Endothelial cell of umbilical vein (primary cell): ENCODE measurements at regions not wholly inside any gene's neighbourhood (a gene's known extent, or its start where the extent isn't known, plus 50 kb on each side); places are given as distances from the start of the nearest gene placed in this dataset.

Experiments used
- BruUV-seq: library from RNA; stranded (reverse); fragments of 400-500 nt; replicated peaks from 2 replicates; lab custom pipeline; 2021; lab: Mats Ljungman, UMichigan
- CTCF ChIA-PET: fragments of 300-600, 350-600 bp; sonication (Branson Sonifier 250); formaldehyde crosslinking; loops from one replicate; lab custom pipeline; 2021; ENCODE audit warnings: antibody characterized with exemption, inconsistent platforms; lab: Charles Lee
- POLR2A ChIA-PET: fragments of 300-600, 350-600 bp; sonication (Branson Sonifier 250); formaldehyde crosslinking; loops from one replicate; lab custom pipeline; 2021; ENCODE audit warnings: antibody characterized with exemption, inconsistent platforms; lab: Charles Lee
- DNase-seq: peaks from one replicate; pipeline ENCODE4 v3.0.0-alpha.2; 2011; ENCODE audit warnings: low read depth, low spot score
- FAIRE-seq: peaks from 2 replicates; lab custom pipeline; 2011; peaks lifted over from hg19 to GRCh38; lab: Jason Lieb, UNC
- H2AFZ ChIP-seq: 2 replicates; pipeline ENCODE4 v1.6.0; 2012; ENCODE audit warnings: low read depth, low read length, control low read depth, inconsistent platforms
- H3K27ac ChIP-seq: 2 replicates; pipeline ENCODE4 v1.5.1; 2011; ENCODE audit warnings: low read depth, mild to moderate bottlenecking, control low read depth, low read length, moderate library complexity; ENCODE audit not compliant: insufficient read depth
- H3K27me3 ChIP-seq, 2 experiments: 2 replicates each; pipeline versions ENCODE4 v1.6.0 to v1.6.1; 2011; ENCODE audit warnings: low read length in 2 of 2, mixed read lengths in 1 of 2; ENCODE audit not compliant: control insufficient read depth in 2 of 2, insufficient read depth in 2 of 2
- H3K36me3 ChIP-seq, 2 experiments: 2 replicates in 1 of 2; 3 replicates in 1 of 2; pipeline ENCODE4 v1.5.1; 2011; ENCODE audit warnings: low read length in 2 of 2, mild to moderate bottlenecking in 1 of 2, moderate library complexity in 1 of 2; ENCODE audit not compliant: control insufficient read depth in 2 of 2, insufficient read depth in 2 of 2; ENCODE audit errors: extremely low read depth in 1 of 2
- H3K4me1 ChIP-seq: 3 replicates; pipeline ENCODE4 v1.5.1; 2011; ENCODE audit warnings: mild to moderate bottlenecking, low read length; ENCODE audit not compliant: control insufficient read depth, insufficient read depth; ENCODE audit errors: extremely low read depth
- H3K4me2 ChIP-seq: 2 replicates; pipeline ENCODE4 v1.6.1; 2011; ENCODE audit warnings: low read length, control low read depth, mixed read lengths; ENCODE audit not compliant: insufficient read depth
- H3K4me3 ChIP-seq, 3 experiments: fragments of 200-600 bp in 1 of 3; sonication (generic), shearing (Covaris generic) in 1 of 3; replicated peaks in 1 of 3; 2 replicates each; pipeline ENCODE4 v1.5.1; 2011 to 2016; ENCODE audit warnings: control low read depth in 3 of 3, low read length in 3 of 3, mild to moderate bottlenecking in 2 of 3, inconsistent platforms in 1 of 3, low read depth in 1 of 3, moderate library complexity in 1 of 3; ENCODE audit not compliant: insufficient read depth in 1 of 3
- H3K79me2 ChIP-seq: 2 replicates; pipeline ENCODE4 v1.6.0; 2012; ENCODE audit warnings: low read length, inconsistent platforms; ENCODE audit not compliant: control insufficient read depth, insufficient read depth
- H3K9ac ChIP-seq: replicated peaks from 2 replicates; pipeline ENCODE3; 2011; ENCODE audit warnings: low read length, control low read depth; ENCODE audit not compliant: insufficient read depth; ENCODE audit errors: extremely low read depth
- H3K9me1 ChIP-seq: replicated peaks from 3 replicates; pipeline ENCODE4 v1.6.0; 2011; ENCODE audit warnings: mild to moderate bottlenecking, low read length; ENCODE audit not compliant: control insufficient read depth, insufficient read depth; ENCODE audit errors: extremely low read depth
- H3K9me3 ChIP-seq: replicated peaks from 2 replicates; pipeline ENCODE4 v1.5.1; 2012; ENCODE audit warnings: low read length, inconsistent platforms; ENCODE audit not compliant: control insufficient read depth, insufficient read depth
- H4K20me1 ChIP-seq: replicated peaks from 2 replicates; pipeline ENCODE3; 2011; ENCODE audit warnings: mild to moderate bottlenecking, low read length; ENCODE audit not compliant: control insufficient read depth, insufficient read depth; ENCODE audit errors: extremely low read depth
- CTCF ChIP-seq, 2 donors: IDR thresholded peaks; 1 replicate in 1 of 2; 2 replicates in 1 of 2; pipeline ENCODE4 v1.5.1; 2011; ENCODE audit warnings: low read length in 2 of 2, mild to moderate bottlenecking in 2 of 2, moderate library complexity in 2 of 2, control low read depth in 1 of 2, inconsistent platforms in 1 of 2, low read depth in 1 of 2; ENCODE audit not compliant: insufficient read depth in 1 of 2; ENCODE audit errors: extremely low read depth in 1 of 2
- EZH2 ChIP-seq: IDR thresholded peaks from 2 replicates; pipeline ENCODE4 v1.6.1; 2012; ENCODE audit warnings: borderline replicate concordance, low read depth, mild to moderate bottlenecking, moderate library complexity, low read length, inconsistent platforms; ENCODE audit not compliant: severe bottlenecking
- FOS ChIP-seq: IDR thresholded peaks from 2 replicates; pipeline ENCODE4 v1.6.1; 2011; ENCODE audit warnings: mild to moderate bottlenecking, low read length, moderate library complexity, borderline replicate concordance; ENCODE audit not compliant: insufficient read depth
- GATA2 ChIP-seq: IDR thresholded peaks from 2 replicates; pipeline ENCODE4 v1.7.0; 2011; ENCODE audit warnings: low read depth, mild to moderate bottlenecking, moderate library complexity, mixed read lengths, low read length; ENCODE audit not compliant: insufficient read length, insufficient read depth
- JUN ChIP-seq: IDR thresholded peaks from 2 replicates; pipeline ENCODE4 v1.6.1; 2011; ENCODE audit warnings: borderline replicate concordance, low read depth; ENCODE audit not compliant: insufficient read length, insufficient read depth
- MAX ChIP-seq: IDR thresholded peaks from 2 replicates; pipeline ENCODE4 v1.6.1; 2011; ENCODE audit not compliant: insufficient read depth, insufficient read length
- MYC ChIP-seq: IDR thresholded peaks from one replicate; pipeline ENCODE4 v1.6.1; 2011; ENCODE audit warnings: mild to moderate bottlenecking, low read depth, low read length
- POLR2A ChIP-seq: IDR thresholded peaks from 2 replicates; pipeline ENCODE4 v1.6.1; 2012; ENCODE audit warnings: low read depth, mild to moderate bottlenecking, control low read depth, low read length
- POLR2AphosphoS5 ChIP-seq: IDR thresholded peaks from 2 replicates; pipeline ENCODE4 v1.6.1; 2012; ENCODE audit warnings: low read depth, mild to moderate bottlenecking, control low read depth, low read length, moderate library complexity; ENCODE audit not compliant: insufficient read depth
- dilution Hi-C: fragments of 300-500 bp; cut with MboI; formaldehyde crosslinking; loops from one replicate; pipeline ENCODE4 v1.15.0; 2019; ENCODE audit warnings: low sequenced_read_pairs; ENCODE audit not compliant: extremely low pct_ligation_motif_present
- intact Hi-C: fragments of 100-400 bp; cut with micrococcal nuclease; formaldehyde crosslinking; loops from one replicate; pipeline ENCODE4 v1.10.0; 2022

GRCh38 chr3:82636177-82636576, 874.7 kb upstream of the GBE1 start:
- H3K4me3 ChIP-seq, result no peak overlapping the region
- POLR2A ChIA-PET, result no interaction called here

More at GRCh38 chr3:82636177-82636576, 874.7 kb upstream of the GBE1 start:
- Histone ChIP-seq H3K9me1 (no peaks in the 10 kb centered on the region), H3K9me3 (peaks cover 2% of the 10 kb centered on the region), H3K27me3 (no peaks in the 10 kb centered on the region), H3K4me2 (no peak overlapping the region), H3K79me2 (no peaks in the 10 kb centered on the region), H3K36me3 (no peaks in the 10 kb centered on the region), H3K4me1 (no peaks in the 10 kb centered on the region), H3K27ac (no peak overlapping the region), H4K20me1 (no peaks in the 10 kb centered on the region), H3K9ac (no peak overlapping the region), H2AFZ (no peak overlapping the region)
- dilution Hi-C loops (no loop called here), intact Hi-C loops (no loop called here)
- TF ChIP-seq FOS, result no peak
- TF ChIP-seq MYC, result no peak
- TF ChIP-seq JUN, result no peak
- no peak for TF ChIP-seq MAX
- no peak for TF ChIP-seq GATA2
- no peak for TF ChIP-seq POLR2A
- TF ChIP-seq EZH2, result no peak
- no peak for TF ChIP-seq CTCF (IDR thresholded peaks at IDR 0.05; ENCODE audit: extremely low read depth in 1 of 2, insufficient read depth in 1 of 2, low read depth in 1 of 2, low read length in 2 of 2)
- TF ChIP-seq POLR2AphosphoS5, result no peak
- CTCF ChIA-PET, result no interaction called here
- FAIRE-seq (no peak), DNase-seq (no peak)
- no TSS peak for BruUV-seq
